GM12878 (cell line): ENCODE measurements at regions not wholly inside any gene's neighbourhood (a gene's known extent, or its start where the extent isn't known, plus 50 kb on each side); places are given as distances from the start of the nearest gene placed in this dataset.

Source experiments
- ATAC-seq: fragments of 200-7000 bp; cut with Tn5 transposase; 3 replicates; pipeline ENCODE4 v1.9.1; 2020; ENCODE audit warnings: mild to moderate bottlenecking, moderate library complexity
- BruUV-seq: library from RNA; stranded (reverse); fragments of 400-500 nt; replicated peaks from 2 replicates; lab custom pipeline; 2021; lab: Mats Ljungman, UMichigan
- CTCF ChIA-PET: fragments of 300-600 bp; sonication (Branson Sonifier 250); formaldehyde crosslinking; extraction: SDS; loops from one replicate; lab custom pipeline; 2021; ENCODE audit warnings: inconsistent platforms; lab: Yijun Ruan, JAX
- POLR2A ChIA-PET: fragments of 350-600 bp; formaldehyde crosslinking; extraction: SDS; loops from one replicate; lab custom pipeline; 2021; ENCODE audit warnings: inconsistent platforms; lab: Charles Lee
- RAD21 ChIA-PET: fragments of 300-600 bp; sonication (Branson Sonifier 250); formaldehyde crosslinking; loops from one replicate; lab custom pipeline; 2023; ENCODE audit warnings: antibody characterized with exemption; ENCODE audit not compliant: unreplicated experiment; lab: Charles Lee
- SMC1A ChIA-PET: fragments of 300-600 bp; sonication (Branson Sonifier 250); formaldehyde crosslinking; loops from one replicate; lab custom pipeline; 2023; ENCODE audit not compliant: unreplicated experiment, uncharacterized antibody; lab: Charles Lee
- DNase-seq: peaks from one replicate; pipeline ENCODE4 v3.0.0-alpha.2; 2011; ENCODE audit warnings: low read depth, low spot score
- FAIRE-seq: peaks from 3 replicates; lab custom pipeline; 2011; peaks lifted over from hg19 to GRCh38; lab: Jason Lieb, UNC
- H2AFZ ChIP-seq: 2 replicates; pipeline ENCODE4 v1.6.0; 2011; ENCODE audit warnings: low read depth, low read length, control low read depth; ENCODE audit not compliant: control insufficient read depth
- H3K27ac ChIP-seq: 2 replicates; pipeline ENCODE4 v1.5.1; 2011; ENCODE audit warnings: control low read depth; ENCODE audit not compliant: control insufficient read depth, insufficient read depth
- H3K27me3 ChIP-seq, 2 experiments: replicated peaks in 1 of 2; 2 replicates each; pipeline versions ENCODE4 v1.6.0 to v1.6.1; 2011; ENCODE audit warnings: low read length in 1 of 2; ENCODE audit not compliant: control insufficient read depth in 2 of 2, insufficient read depth in 2 of 2
- H3K36me3 ChIP-seq, 2 experiments: 2 replicates each; pipeline ENCODE4 v1.5.1; 2011; ENCODE audit warnings: low read length in 1 of 2; ENCODE audit not compliant: control insufficient read depth in 2 of 2, insufficient read depth in 2 of 2
- H3K4me1 ChIP-seq: 2 replicates; pipeline ENCODE4 v1.6.1; 2011; ENCODE audit warnings: mild to moderate bottlenecking, low read length, moderate library complexity, mixed read lengths; ENCODE audit not compliant: control insufficient read depth, insufficient read depth
- H3K4me2 ChIP-seq: 2 replicates; pipeline ENCODE4 v1.6.0; 2011; ENCODE audit warnings: control low read depth; ENCODE audit not compliant: control insufficient read depth, insufficient read depth
- H3K4me3 ChIP-seq: fragments of 200-600 bp; sonication (generic); 2 replicates; pipeline ENCODE4 v1.5.1; 2016
- H3K79me2 ChIP-seq: 2 replicates; pipeline ENCODE4 v1.6.0; 2011; ENCODE audit warnings: low read length; ENCODE audit not compliant: control insufficient read depth, insufficient read depth
- H3K9ac ChIP-seq: 2 replicates; pipeline ENCODE4 v1.8.0; 2011; ENCODE audit warnings: low read length, control low read depth, mixed read lengths; ENCODE audit not compliant: control insufficient read depth, insufficient read depth
- H3K9me3 ChIP-seq: replicated peaks from 3 replicates; pipeline ENCODE4 v1.5.1; 2011; ENCODE audit warnings: mild to moderate bottlenecking, low read length; ENCODE audit not compliant: control insufficient read depth, insufficient read depth
- H4K20me1 ChIP-seq: 2 replicates; pipeline ENCODE4 v1.6.0; 2011; ENCODE audit not compliant: control insufficient read depth, insufficient read depth
- ATF2 ChIP-seq: IDR thresholded peaks from 2 replicates; pipeline ENCODE4 v1.6.1; 2012; ENCODE audit warnings: low read length, inconsistent platforms
- ATF3 ChIP-seq: IDR thresholded peaks from 2 replicates; pipeline ENCODE4 v1.6.1; 2011; ENCODE audit warnings: low read depth, mild to moderate bottlenecking, low read length, moderate library complexity, borderline replicate concordance; ENCODE audit errors: extremely low read depth
- CBFB ChIP-seq: IDR thresholded peaks from 2 replicates; pipeline ENCODE4 v1.6.1; 2016; ENCODE audit warnings: antibody characterized with exemption, low read depth
- NKRF ChIP-seq: fragments of 450-650 bp; conservative IDR thresholded peaks from 2 replicates; pipeline ENCODE4 v1.6.1; 2017; ENCODE audit warnings: mild to moderate bottlenecking, moderate library complexity
- REST ChIP-seq: IDR thresholded peaks from 2 replicates; pipeline ENCODE4 v1.6.1; 2012; ENCODE audit warnings: mild to moderate bottlenecking, low read depth, low read length
- STAT1 ChIP-seq: fragments of 450-650 bp; conservative IDR thresholded peaks from 2 replicates; pipeline ENCODE4 v1.6.1; 2014; ENCODE audit warnings: antibody characterized with exemption, mild to moderate bottlenecking
- STAT3 ChIP-seq: IDR thresholded peaks from 2 replicates; pipeline ENCODE4 v1.6.1; 2011; ENCODE audit warnings: low read depth, low read length, improper control_type of control experiment
- TCF7 ChIP-seq: IDR thresholded peaks from 2 replicates; pipeline ENCODE4 v1.6.1; 2014; ENCODE audit warnings: antibody characterized with exemption, borderline replicate concordance
- WRNIP1 ChIP-seq: IDR thresholded peaks from 2 replicates; pipeline ENCODE4 v1.6.1; 2011; ENCODE audit warnings: low read depth, low read length, improper control_type of control experiment, borderline replicate concordance
- ZBTB4 ChIP-seq: fragments of 450-650 bp; formaldehyde crosslinking; IDR thresholded peaks from 2 replicates; pipeline ENCODE4 v1.4.0; 2022; ENCODE audit warnings: mild to moderate bottlenecking, moderate library complexity
- ZNF217 ChIP-seq: fragments of 450-650 bp; IDR thresholded peaks from 2 replicates; pipeline ENCODE4 v1.6.1; 2017; ENCODE audit warnings: antibody characterized with exemption, mild to moderate bottlenecking
- ZSCAN29 ChIP-seq: fragments of 450-650 bp; IDR thresholded peaks from 2 replicates; pipeline ENCODE4 v1.6.1; 2017; ENCODE audit warnings: mild to moderate bottlenecking, moderate library complexity
- whole genome bisulfite sequencing: methylation state at CpG from one replicate; pipeline ENCODE4 v1.1.6; 2016; ENCODE audit warnings: low lambda C conversion rate; ENCODE audit not compliant: insufficient replicate concordance, insufficient coverage; ENCODE audit errors: missing lambda C conversion rate; 5-methylcytosine and 5-hydroxymethylcytosine counted together
- in situ Hi-C: fragments of 300-500 bp; cut with MboI; formaldehyde crosslinking; loops from 9 replicates; pipeline ENCODE4 v1.14.3; 2018; ENCODE audit warnings: mixed read lengths
- intact Hi-C: fragments of 100-400 bp; cut with micrococcal nuclease; formaldehyde crosslinking; loops from one replicate; pipeline ENCODE4 v1.14.2; 2022; ENCODE audit not compliant: unreplicated experiment

- TF ChIP-seq NKRF (no peak), ATF2 (no peak), ZSCAN29 (no peak)
Observed at GRCh38 chr2:104406261-104406726, 447.6 kb upstream of the POU3F3 start (continued).

GRCh38 chr2:104407641-104408040 is 446.3 kb upstream of the POU3F3 start:
- Histone ChIP-seq H2AFZ (no peak overlapping the region), H3K27me3 (no peaks in the 10 kb centered on the region), H3K36me3 (no peaks in the 10 kb centered on the region), H3K27ac (no peak overlapping the region), H3K9me3 (no peaks in the 10 kb centered on the region), H3K79me2 (no peaks in the 10 kb centered on the region), H3K4me3 (no peak overlapping the region), H3K4me2 (no peak overlapping the region), H3K9ac (no peak overlapping the region), H4K20me1 (no peaks in the 10 kb centered on the region), H3K4me1 (no peaks in the 10 kb centered on the region)
- POLR2A ChIA-PET: no interaction called here
- in situ Hi-C loops (loop anchor here (25.0 kb wide), 1 partner anchor 1245 kb away; no protein-coding TSS in a partner anchor), intact Hi-C loops (no loop called here)
- no peak for ATAC-seq
- WGBS: 66% methylated on average over 2 of the region's 2 CpGs
- FAIRE-seq: no peak
- DNase-seq: no peak
- CTCF ChIA-PET: no interaction called here
- SMC1A ChIA-PET: no interaction called here
- no TSS peak for BruUV-seq
- RAD21 ChIA-PET: no interaction called here
- TF ChIP-seq REST (no peak), STAT1 (no peak), WRNIP1 (no peak), ZNF217 (no peak), ZBTB4 (no peak), STAT3 (no peak), ATF3 (no peak), TCF7 (no peak), CBFB (no peak)
